ENCODE measurements at regions not wholly inside any gene's neighbourhood (a gene's known extent, or its start where the extent isn't known, plus 50 kb on each side); places are given as distances from the start of the nearest gene placed in this dataset.
A peak's percentile ranks its signal among the peaks of the same experiment; 100 is the strongest.
"Not testable (repeated sequence)": the region's sequence is repeated elsewhere in the genome, so short reads cannot be mapped to it uniquely, and the experiment has no call there.

- no peak for DNase-seq (ENCODE audit: low spot score)
Measured at GRCh38 chr12:76177821-76178220, 93.3 kb upstream of the NAP1L1 start.

GRCh38 chr12:76176940-76177339, 92.5 kb upstream of the NAP1L1 start:
- DNase-seq (ENCODE audit: low spot score) = no peak

- not testable (repeated sequence) for DNase-seq (ENCODE audit: low spot score)
Measured at GRCh38 chr12:76175946-76176345, 91.5 kb upstream of the NAP1L1 start.

DNA sequence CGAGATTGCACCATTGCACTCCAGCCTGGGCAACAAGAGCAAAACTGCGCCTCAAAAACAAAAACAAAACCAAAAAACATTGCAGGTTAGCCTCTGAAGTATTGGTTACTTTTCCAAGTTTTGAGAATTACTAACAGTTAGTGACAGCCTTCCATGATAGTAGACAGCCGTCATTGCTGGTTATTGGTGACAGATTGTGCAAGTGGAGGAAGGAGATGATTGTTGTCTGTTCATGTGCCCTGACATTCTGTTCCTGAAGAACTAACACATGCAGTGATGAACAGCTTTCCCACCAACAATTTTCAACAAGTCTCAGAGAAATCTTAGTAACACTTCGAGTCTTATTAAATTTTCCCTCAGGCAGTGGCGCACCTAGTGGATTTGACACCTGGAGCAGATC, 89.3 kb upstream of the NAP1L1 start:
- DNase-seq (ENCODE audit: low spot score) = no peak

GRCh38 chr12:76158518-76159321, 74.2 kb upstream of the NAP1L1 start:
- DNase-seq (ENCODE audit: low spot score) = peak; percentile 54

DNA sequence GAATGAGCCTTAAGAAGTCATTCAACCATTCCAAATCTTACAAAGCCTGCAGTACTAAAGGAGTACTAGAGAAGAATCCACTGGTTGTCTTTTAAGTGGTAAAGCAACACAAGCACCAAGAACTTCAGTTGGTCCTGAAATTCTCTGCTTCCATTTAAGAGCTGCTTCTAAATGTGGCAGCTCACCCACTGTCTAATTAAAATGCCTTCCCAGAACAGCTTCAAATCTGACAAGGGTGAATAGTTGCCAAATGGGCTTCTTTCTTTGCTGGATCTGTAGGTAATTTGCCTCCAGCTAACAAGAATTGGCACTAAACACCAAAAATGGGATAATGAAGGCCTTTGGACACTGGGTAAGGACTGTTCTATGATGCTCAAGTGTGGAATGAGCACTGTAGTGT, 72.2 kb upstream of the NAP1L1 start:
- DNase-seq (ENCODE audit: low spot score) = no peak

GRCh38 chr12:76156314-76156713, 71.8 kb upstream of the NAP1L1 start:
- no peak for DNase-seq (ENCODE audit: low spot score)

- no peak for DNase-seq (ENCODE audit: low spot score)
Measured at GRCh38 chr12:76155157-76155670, 70.7 kb upstream of the NAP1L1 start.

DNA sequence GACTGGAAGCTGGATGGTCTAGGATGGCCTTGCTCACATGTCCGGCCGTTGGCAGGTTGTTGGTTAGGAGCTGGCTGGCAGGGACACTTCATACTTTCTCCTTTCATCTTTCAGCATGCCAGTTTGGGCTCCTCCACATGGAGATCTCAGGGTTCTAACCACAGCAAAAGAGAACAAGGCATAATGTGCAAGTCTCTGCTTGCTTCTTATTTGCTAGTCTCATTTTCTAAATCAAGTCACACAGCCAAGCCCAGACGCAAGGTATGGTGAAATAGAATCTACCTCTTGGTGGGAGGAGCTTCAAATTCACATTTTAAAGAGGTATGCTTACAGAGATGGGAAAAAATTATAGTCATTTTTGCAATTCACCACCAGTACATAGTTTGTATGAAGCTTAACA, 69.1 kb upstream of the NAP1L1 start:
- DNase-seq (ENCODE audit: low spot score) = no peak

DNA sequence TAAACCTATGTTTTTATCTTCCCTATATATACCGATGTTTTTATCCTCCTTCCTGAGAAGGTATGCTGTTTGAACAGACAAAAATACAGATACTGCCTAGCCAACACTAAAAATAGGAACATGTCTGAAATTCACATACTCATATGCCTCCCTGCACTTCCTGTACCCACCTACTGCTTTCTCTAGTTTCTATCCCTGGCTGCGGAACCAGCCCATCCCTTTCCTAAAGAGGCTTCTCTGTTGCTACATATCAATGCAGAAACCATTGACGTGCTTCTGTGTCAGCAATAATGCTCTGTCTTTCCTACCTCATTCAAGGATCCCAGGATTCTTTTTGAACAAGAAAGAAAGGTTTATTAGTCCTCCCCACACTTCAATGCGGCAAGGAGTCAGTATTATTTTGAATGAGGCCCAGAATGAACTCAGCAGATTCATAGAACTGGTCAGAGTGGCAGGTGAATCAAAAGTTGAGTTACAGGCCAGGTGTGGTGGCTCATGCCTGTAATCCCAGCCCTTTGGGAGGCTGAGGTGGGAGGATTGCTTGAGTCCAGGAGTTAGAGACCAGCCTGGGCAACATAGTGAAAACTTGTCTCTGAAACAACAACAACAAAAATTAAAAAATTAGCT, 67.8 kb upstream of the NAP1L1 start:
- no peak for DNase-seq (ENCODE audit: low spot score)

GRCh38 chr12:76144245-76144549, 59.7 kb upstream of the NAP1L1 start:
- DNase-seq (ENCODE audit: low spot score) = peak; percentile 5

DNA sequence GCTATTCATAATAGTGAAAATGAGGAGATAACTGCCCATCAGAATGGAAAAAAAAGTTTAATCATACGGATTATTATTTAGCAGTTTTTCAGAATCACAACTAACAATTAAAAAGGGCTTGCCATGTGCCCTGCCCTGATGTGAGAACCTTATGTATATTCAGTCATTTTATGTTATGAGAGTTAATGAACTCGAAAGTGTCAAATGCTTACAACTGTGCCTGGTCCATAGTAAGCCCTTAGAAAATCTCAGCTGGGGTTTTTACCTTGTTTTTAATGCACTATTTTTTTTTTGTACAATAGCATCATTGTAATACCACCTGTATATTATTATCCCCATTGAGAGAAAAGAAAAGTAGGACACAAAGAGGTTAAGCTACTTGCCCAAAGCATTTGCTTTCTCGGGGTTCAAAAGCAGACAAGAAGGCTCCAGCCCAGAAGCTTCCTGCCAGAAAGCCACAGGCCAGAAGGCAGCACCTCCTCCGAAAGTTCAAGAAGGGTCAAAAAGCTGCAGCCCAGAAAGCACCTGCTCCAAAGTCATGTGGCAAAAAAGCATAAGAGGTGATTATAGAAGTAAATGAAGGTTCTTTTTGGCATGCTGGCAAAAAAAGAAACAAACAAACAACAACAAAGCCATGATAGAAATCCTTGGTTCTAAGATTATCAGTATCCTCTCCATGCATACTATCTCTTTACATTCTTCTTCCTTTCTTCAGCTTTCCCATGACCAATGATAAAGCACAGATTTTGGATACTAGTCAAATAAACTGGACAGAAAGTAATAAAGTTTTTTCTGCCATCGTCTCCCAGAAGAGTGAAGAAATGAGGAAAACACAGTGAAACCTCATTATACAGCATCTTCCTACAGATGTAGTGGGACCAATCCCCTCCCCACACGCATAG, 59.1 kb upstream of the NAP1L1 start:
- DNase-seq (ENCODE audit: low spot score) = peak; percentile 23

GRCh38 chr12:76142305-76142704, 57.8 kb upstream of the NAP1L1 start:
- no peak for DNase-seq (ENCODE audit: low spot score)

DNA sequence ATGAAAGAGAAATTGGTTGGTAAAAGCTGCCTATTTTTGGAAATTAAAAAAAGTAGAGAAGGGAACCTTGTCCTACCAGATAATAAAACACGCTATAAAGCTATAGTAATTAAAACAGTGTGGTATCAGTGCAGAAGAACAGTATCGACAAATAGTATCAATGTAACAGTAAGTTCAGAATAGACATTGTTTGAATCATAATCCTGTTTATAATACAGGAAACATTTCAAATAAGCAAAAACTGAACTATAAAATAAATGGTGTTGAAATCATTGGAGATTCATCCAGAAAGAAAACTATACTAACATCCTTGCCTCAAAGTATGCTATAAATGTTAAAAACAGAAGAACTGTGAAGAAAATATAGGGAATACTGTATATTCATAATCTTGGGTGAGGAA, 54.2 kb upstream of the NAP1L1 start:
- DNase-seq (ENCODE audit: low spot score) = no peak

DNA sequence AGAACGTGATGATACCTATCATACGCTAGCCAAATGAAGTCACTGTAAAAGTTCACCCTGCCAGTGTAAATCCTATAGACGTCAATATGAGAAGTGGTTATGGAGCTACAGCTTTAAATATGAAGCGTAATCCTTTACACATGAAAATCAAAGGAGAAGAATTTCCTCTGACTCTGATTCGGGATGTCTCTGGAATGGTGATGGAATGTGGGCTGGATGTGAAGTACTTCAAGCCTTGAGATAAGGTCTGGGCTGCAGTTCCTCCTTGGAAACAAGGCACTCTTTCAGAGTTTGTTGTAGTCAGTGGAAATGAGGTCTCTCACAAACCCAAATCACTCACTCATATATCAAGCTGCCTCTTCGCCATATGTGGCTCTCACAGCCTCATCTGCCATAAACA, 53.1 kb upstream of the NAP1L1 start:
- no peak for DNase-seq (ENCODE audit: low spot score)

- DNase-seq (ENCODE audit: low spot score) = no peak
Measured at GRCh38 chr12:76135456-76135855, 51.0 kb upstream of the NAP1L1 start.
